K562 (cell line): ENCODE measurements at regions not wholly inside any gene's neighbourhood (a gene's known extent, or its start where the extent isn't known, plus 50 kb on each side); places are given as distances from the start of the nearest gene placed in this dataset.

ENCODE experiments used
- ASH1L ChIP-seq: fragments of 450-650 bp; IDR thresholded peaks from 2 replicates; pipeline ENCODE4 v1.6.1; 2018; ENCODE audit warnings: borderline replicate concordance, mild to moderate bottlenecking, low read depth; ENCODE audit not compliant: partially characterized antibody
- BHLHE40 ChIP-seq: IDR thresholded peaks from 2 replicates; pipeline ENCODE4 v1.6.1; 2011; ENCODE audit warnings: low read length, improper control_type of control experiment
- BRD9 ChIP-seq: fragments of 450-650 bp; IDR thresholded peaks from 2 replicates; pipeline ENCODE4 v1.6.1; 2018; ENCODE audit warnings: low read depth; ENCODE audit not compliant: partially characterized antibody
- CBX8 ChIP-seq: fragments of 200-600 bp; sonication (generic); IDR thresholded peaks from 2 replicates; pipeline ENCODE4 v1.6.1; 2012; ENCODE audit warnings: borderline replicate concordance, mixed run types, low read depth, mild to moderate bottlenecking, moderate library complexity, mixed read lengths, low read length, control low read depth, inconsistent platforms; ENCODE audit not compliant: poor library complexity, severe bottlenecking; ENCODE audit errors: extremely low read depth
- CC2D1A ChIP-seq: fragments of 450-650 bp; IDR thresholded peaks from 2 replicates; pipeline ENCODE4 v1.6.1; 2017; ENCODE audit warnings: mild to moderate bottlenecking
- CHD1 ChIP-seq: fragments of 200-600 bp; sonication (generic); IDR thresholded peaks from one replicate; pipeline ENCODE4 v1.6.1; 2012; ENCODE audit warnings: mild to moderate bottlenecking, moderate library complexity, low read length, inconsistent platforms
- FOXA3 ChIP-seq, 2 experiments: fragments of 450-650 bp in 1 of 2; sonication (generic) in 1 of 2; formaldehyde crosslinking; IDR thresholded peaks in 1 of 2; conservative IDR thresholded peaks in 1 of 2; 2 replicates each; pipeline versions ENCODE4 v1.4.0 to v1.8.0; 2020 to 2022; ENCODE audit warnings: mild to moderate bottlenecking in 2 of 2, missing genetic modification reagents in 1 of 2
- HDAC8 ChIP-seq: fragments of 450-650 bp; IDR thresholded peaks from 2 replicates; pipeline ENCODE4 v1.6.1; 2016; ENCODE audit warnings: mild to moderate bottlenecking, missing genetic modification characterization, moderate library complexity, missing compliant biosample characterization
- HMGN3 ChIP-seq: IDR thresholded peaks from 2 replicates; pipeline ENCODE4 v1.6.1; 2011; ENCODE audit warnings: borderline replicate concordance, low read depth, mild to moderate bottlenecking, mixed read lengths, low read length; ENCODE audit not compliant: insufficient read length; ENCODE audit errors: extremely low read depth
- HOXB6 ChIP-seq: fragments of 250-450 bp; sonication (Bioruptor Pico); IDR thresholded peaks from 2 replicates; pipeline ENCODE4 v1.5.1; 2022; ENCODE audit warnings: mild to moderate bottlenecking, borderline replicate concordance
- ILK ChIP-seq: fragments of 450-650 bp; IDR thresholded peaks from 2 replicates; pipeline ENCODE4 v1.6.1; 2016; ENCODE audit warnings: missing genetic modification characterization, low read depth, mild to moderate bottlenecking, missing compliant biosample characterization, moderate library complexity, borderline replicate concordance
- NCOA2 ChIP-seq, 2 experiments: fragments of 450-650 bp; IDR thresholded peaks; 2 replicates each; pipeline ENCODE4 v1.6.1; 2018; ENCODE audit warnings: mild to moderate bottlenecking in 2 of 2, moderate library complexity in 1 of 2; ENCODE audit not compliant: partially characterized antibody in 2 of 2
- NFYB ChIP-seq: IDR thresholded peaks from 2 replicates; pipeline ENCODE4 v1.6.1; 2011; ENCODE audit warnings: mild to moderate bottlenecking, moderate library complexity; ENCODE audit not compliant: insufficient read length; ENCODE audit errors: extremely low read depth
- NR2C2 ChIP-seq, 2 experiments: fragments of 200-800 bp in 1 of 2; sonication (Bioruptor generic) in 1 of 2; sonication (generic) in 1 of 2; formaldehyde crosslinking in 1 of 2; IDR thresholded peaks; 2 replicates each; pipeline versions ENCODE4 v1.6.1 to v1.8.0; 2016 to 2022; ENCODE audit warnings: mild to moderate bottlenecking in 1 of 2, missing compliant biosample characterization in 1 of 2, missing genetic modification characterization in 1 of 2, missing genetic modification reagents in 1 of 2
- NR3C1 ChIP-seq: sonication (generic); formaldehyde crosslinking; IDR thresholded peaks from 2 replicates; pipeline ENCODE4 v1.8.1; 2022; ENCODE audit warnings: missing genetic modification reagents
- PCBP2 ChIP-seq: fragments of 200-400 bp; formaldehyde crosslinking; IDR thresholded peaks from 2 replicates; pipeline ENCODE4 v1.6.1; 2018; ENCODE audit warnings: low read length, low read depth, mild to moderate bottlenecking, moderate library complexity; ENCODE audit not compliant: poor library complexity, severe bottlenecking
- PHTF2 ChIP-seq: fragments of 250-450 bp; sonication (Bioruptor Pico); IDR thresholded peaks from 2 replicates; pipeline ENCODE4 v1.5.0; 2021; ENCODE audit warnings: mild to moderate bottlenecking
- SPI1 ChIP-seq: IDR thresholded peaks from 2 replicates; pipeline ENCODE4 v1.6.1; 2011; ENCODE audit warnings: low read depth, low read length, control low read depth, borderline replicate concordance
- TAL1 ChIP-seq: fragments of 450-650 bp; IDR thresholded peaks from 2 replicates; pipeline ENCODE4 v1.6.1; 2016; ENCODE audit warnings: mild to moderate bottlenecking
- ZBTB7A ChIP-seq: IDR thresholded peaks from 2 replicates; pipeline ENCODE4 v1.6.1; 2011; ENCODE audit warnings: low read depth, mild to moderate bottlenecking, low read length, moderate library complexity, borderline replicate concordance; ENCODE audit not compliant: control insufficient read depth
- ZZZ3 ChIP-seq: fragments of 450-650 bp; IDR thresholded peaks from 2 replicates; pipeline ENCODE4 v1.6.1; 2016; ENCODE audit warnings: antibody characterized with exemption, mild to moderate bottlenecking, moderate library complexity
- TF ChIP-seq, protein P1 (sequence below): sonication (generic); formaldehyde crosslinking; IDR thresholded peaks from 2 replicates; pipeline ENCODE4 v1.9.0; 2022; ENCODE audit warnings: mild to moderate bottlenecking, missing genetic modification reagents
- TF ChIP-seq, protein P2 (sequence below): fragments of 450-650 bp; IDR thresholded peaks from 2 replicates; pipeline ENCODE4 v1.6.1; 2016; ENCODE audit warnings: mild to moderate bottlenecking
- TF ChIP-seq, protein P3 (sequence below): fragments of 450-650 bp; conservative IDR thresholded peaks from 2 replicates; pipeline ENCODE4 v1.6.1; 2016; ENCODE audit warnings: missing genetic modification characterization, low read depth, mild to moderate bottlenecking, control low read depth, missing compliant biosample characterization

- no peak for TF ChIP-seq FOXA3 (CRISPR knock-in tag; conservative IDR thresholded peaks at IDR 0.05 in 1 of 2, IDR thresholded peaks at IDR 0.05 in 1 of 2)
- TF ChIP-seq, protein P1, sequence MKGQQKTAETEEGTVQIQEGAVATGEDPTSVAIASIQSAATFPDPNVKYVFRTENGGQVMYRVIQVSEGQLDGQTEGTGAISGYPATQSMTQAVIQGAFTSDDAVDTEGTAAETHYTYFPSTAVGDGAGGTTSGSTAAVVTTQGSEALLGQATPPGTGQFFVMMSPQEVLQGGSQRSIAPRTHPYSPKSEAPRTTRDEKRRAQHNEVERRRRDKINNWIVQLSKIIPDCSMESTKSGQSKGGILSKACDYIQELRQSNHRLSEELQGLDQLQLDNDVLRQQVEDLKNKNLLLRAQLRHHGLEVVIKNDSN (CRISPR knock-in tag) = peak; percentile 55; the same call in 1 of the 2 replicates
- TF ChIP-seq CC2D1A = peak; percentile 41; the same call in 1 of the 2 replicates
- no peak for TF ChIP-seq HDAC8 (tag)
- TF ChIP-seq, protein P2, sequence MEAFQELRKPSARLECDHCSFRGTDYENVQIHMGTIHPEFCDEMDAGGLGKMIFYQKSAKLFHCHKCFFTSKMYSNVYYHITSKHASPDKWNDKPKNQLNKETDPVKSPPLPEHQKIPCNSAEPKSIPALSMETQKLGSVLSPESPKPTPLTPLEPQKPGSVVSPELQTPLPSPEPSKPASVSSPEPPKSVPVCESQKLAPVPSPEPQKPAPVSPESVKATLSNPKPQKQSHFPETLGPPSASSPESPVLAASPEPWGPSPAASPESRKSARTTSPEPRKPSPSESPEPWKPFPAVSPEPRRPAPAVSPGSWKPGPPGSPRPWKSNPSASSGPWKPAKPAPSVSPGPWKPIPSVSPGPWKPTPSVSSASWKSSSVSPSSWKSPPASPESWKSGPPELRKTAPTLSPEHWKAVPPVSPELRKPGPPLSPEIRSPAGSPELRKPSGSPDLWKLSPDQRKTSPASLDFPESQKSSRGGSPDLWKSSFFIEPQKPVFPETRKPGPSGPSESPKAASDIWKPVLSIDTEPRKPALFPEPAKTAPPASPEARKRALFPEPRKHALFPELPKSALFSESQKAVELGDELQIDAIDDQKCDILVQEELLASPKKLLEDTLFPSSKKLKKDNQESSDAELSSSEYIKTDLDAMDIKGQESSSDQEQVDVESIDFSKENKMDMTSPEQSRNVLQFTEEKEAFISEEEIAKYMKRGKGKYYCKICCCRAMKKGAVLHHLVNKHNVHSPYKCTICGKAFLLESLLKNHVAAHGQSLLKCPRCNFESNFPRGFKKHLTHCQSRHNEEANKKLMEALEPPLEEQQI = no peak
- TF ChIP-seq BHLHE40 = peak; percentile 94
- TF ChIP-seq CHD1 = no peak
- no peak for TF ChIP-seq ZBTB7A
- TF ChIP-seq PCBP2 = no peak
- no peak for TF ChIP-seq NFYB
- no peak for TF ChIP-seq ILK (tag)
- TF ChIP-seq BRD9 = no peak
- no peak for TF ChIP-seq NR3C1
- TF ChIP-seq PHTF2 (CRISPR knock-in tag) = no peak
- no peak for TF ChIP-seq HOXB6 (CRISPR knock-in tag)
- TF ChIP-seq, protein P3, sequence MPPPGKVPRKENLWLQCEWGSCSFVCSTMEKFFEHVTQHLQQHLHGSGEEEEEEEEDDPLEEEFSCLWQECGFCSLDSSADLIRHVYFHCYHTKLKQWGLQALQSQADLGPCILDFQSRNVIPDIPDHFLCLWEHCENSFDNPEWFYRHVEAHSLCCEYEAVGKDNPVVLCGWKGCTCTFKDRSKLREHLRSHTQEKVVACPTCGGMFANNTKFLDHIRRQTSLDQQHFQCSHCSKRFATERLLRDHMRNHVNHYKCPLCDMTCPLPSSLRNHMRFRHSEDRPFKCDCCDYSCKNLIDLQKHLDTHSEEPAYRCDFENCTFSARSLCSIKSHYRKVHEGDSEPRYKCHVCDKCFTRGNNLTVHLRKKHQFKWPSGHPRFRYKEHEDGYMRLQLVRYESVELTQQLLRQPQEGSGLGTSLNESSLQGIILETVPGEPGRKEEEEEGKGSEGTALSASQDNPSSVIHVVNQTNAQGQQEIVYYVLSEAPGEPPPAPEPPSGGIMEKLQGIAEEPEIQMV (tag) = no peak
- no peak for TF ChIP-seq NR2C2 (CRISPR knock-in tag; IDR thresholded peaks at IDR 0.05)
- TF ChIP-seq NR2C2 (tag; IDR thresholded peaks at IDR 0.05) = no peak
- no peak for TF ChIP-seq HMGN3
- peak; percentile 73 for TF ChIP-seq SPI1
- no peak for TF ChIP-seq ZZZ3
- TF ChIP-seq TAL1 = no peak
- TF ChIP-seq CBX8 = no peak
- TF ChIP-seq NCOA2 (IDR thresholded peaks at IDR 0.05; ENCODE audit: partially characterized antibody in 2 of 2) = no peak
- TF ChIP-seq ASH1L = no peak
These were observed 50.0 kb downstream of the SPRING1 start (continued) for GRCh38 chr12:116687888-116688287.
